HEK293 (cell line): ENCODE measurements at regions not wholly inside any gene's neighbourhood (a gene's known extent, or its start where the extent isn't known, plus 50 kb on each side); places are given as distances from the start of the nearest gene placed in this dataset.

Source experiments
- CTCF ChIA-PET: fragments of 350-600 bp; formaldehyde crosslinking; extraction: SDS; loops from one replicate; lab custom pipeline; 2021; ENCODE audit warnings: antibody characterized with exemption; lab: Yijun Ruan, JAX
- POLR2A ChIA-PET: fragments of 300-600 bp; formaldehyde crosslinking; extraction: SDS; loops from one replicate; lab custom pipeline; 2020; ENCODE audit warnings: antibody characterized with exemption, inconsistent platforms; lab: Yijun Ruan, JAX
- H3K27ac ChIP-seq: fragments of 200-500 bp; sonication (Bioruptor generic); 2 replicates; pipeline ENCODE4 v1.5.1; 2014; ENCODE audit warnings: low read depth, low read length, control low read depth, inconsistent platforms; ENCODE audit errors: extremely low read depth
- H3K36me3 ChIP-seq, 2 experiments: fragments of 200-500 bp in 1 of 2; sonication (Bioruptor generic) in 1 of 2; 1 replicate in 1 of 2; 2 replicates in 1 of 2; pipeline ENCODE4 v1.5.1; 2014 to 2017; ENCODE audit warnings: inconsistent platforms in 2 of 2, low read length in 2 of 2; ENCODE audit not compliant: control insufficient read depth in 2 of 2, insufficient read depth in 1 of 2
- H3K4me1 ChIP-seq: fragments of 200-500 bp; sonication (Bioruptor generic); 2 replicates; pipeline ENCODE4 v1.5.1; 2014; ENCODE audit warnings: mild to moderate bottlenecking, low read length, inconsistent platforms; ENCODE audit not compliant: control insufficient read depth, insufficient read depth
- H3K4me3 ChIP-seq: 2 replicates; pipeline ENCODE4 v1.5.1; 2011; ENCODE audit warnings: low read depth, mild to moderate bottlenecking, control low read depth, low read length, moderate library complexity
- H3K9me3 ChIP-seq: fragments of 200-500 bp; sonication (Bioruptor generic); 2 replicates; pipeline ENCODE4 v1.5.1; 2014; ENCODE audit warnings: low read depth, low read length, inconsistent platforms; ENCODE audit not compliant: control insufficient read depth, insufficient read depth
- BCL11B ChIP-seq: fragments of 450-650 bp; formaldehyde crosslinking; IDR thresholded peaks from 2 replicates; pipeline ENCODE4 v1.5.1; 2016; ENCODE audit warnings: low read depth, missing biosample characterization, missing genetic modification characterization
- GFI1B ChIP-seq: fragments of 450-650 bp; formaldehyde crosslinking; IDR thresholded peaks from 2 replicates; pipeline ENCODE4 v1.5.1; 2016; ENCODE audit warnings: missing biosample characterization, missing genetic modification characterization
- IKZF3 ChIP-seq: fragments of 450-650 bp; IDR thresholded peaks from 2 replicates; pipeline ENCODE4 v1.5.0; 2018; ENCODE audit warnings: missing biosample characterization, mild to moderate bottlenecking, missing genetic modification characterization, moderate library complexity
- SP2 ChIP-seq: fragments of 450-650 bp; formaldehyde crosslinking; IDR thresholded peaks from 2 replicates; pipeline ENCODE4 v1.5.1; 2016; ENCODE audit warnings: missing biosample characterization, missing genetic modification characterization
- ZNF121 ChIP-seq: fragments of 450-650 bp; formaldehyde crosslinking; IDR thresholded peaks from 2 replicates; pipeline ENCODE4 v1.5.1; 2016; ENCODE audit warnings: missing biosample characterization, missing genetic modification characterization
- ZNF138 ChIP-seq: fragments of 450-650 bp; formaldehyde crosslinking; IDR thresholded peaks from 2 replicates; pipeline ENCODE4 v1.5.1; 2016; ENCODE audit warnings: missing biosample characterization, missing genetic modification characterization, borderline replicate concordance
- ZNF140 ChIP-seq: fragments of 450-650 bp; formaldehyde crosslinking; IDR thresholded peaks from 2 replicates; pipeline ENCODE4 v1.5.1; 2016; ENCODE audit warnings: missing biosample characterization, missing genetic modification characterization
- ZNF175 ChIP-seq: fragments of 450-650 bp; formaldehyde crosslinking; IDR thresholded peaks from 2 replicates; pipeline ENCODE4 v1.5.1; 2016; ENCODE audit warnings: missing biosample characterization, missing genetic modification characterization
- ZNF501 ChIP-seq: fragments of 450-650 bp; formaldehyde crosslinking; IDR thresholded peaks from 2 replicates; pipeline ENCODE4 v1.5.1; 2016; ENCODE audit warnings: missing biosample characterization, missing genetic modification characterization
- ZNF664 ChIP-seq: fragments of 450-650 bp; formaldehyde crosslinking; IDR thresholded peaks from 2 replicates; pipeline ENCODE4 v1.5.1; 2016; ENCODE audit warnings: missing biosample characterization, missing genetic modification characterization
- ZNF777 ChIP-seq: fragments of 450-650 bp; formaldehyde crosslinking; IDR thresholded peaks from 2 replicates; pipeline ENCODE4 v1.5.1; 2017; ENCODE audit warnings: missing biosample characterization, missing genetic modification characterization, borderline replicate concordance
- TF ChIP-seq, protein P1 (sequence below): fragments of 450-650 bp; formaldehyde crosslinking; conservative IDR thresholded peaks from 2 replicates; pipeline ENCODE4 v1.5.1; 2016; ENCODE audit warnings: low read depth, missing biosample characterization, missing genetic modification characterization
- TF ChIP-seq, protein P2 (sequence below): fragments of 450-650 bp; formaldehyde crosslinking; IDR thresholded peaks from 2 replicates; pipeline ENCODE4 v1.5.1; 2016; ENCODE audit warnings: missing biosample characterization, missing genetic modification characterization
- TF ChIP-seq, protein P3 (sequence below): fragments of 450-650 bp; formaldehyde crosslinking; IDR thresholded peaks from 2 replicates; pipeline ENCODE4 v1.5.1; 2016; ENCODE audit warnings: missing biosample characterization, missing genetic modification characterization
- TF ChIP-seq, protein P4 (sequence below): fragments of 450-650 bp; formaldehyde crosslinking; IDR thresholded peaks from 2 replicates; pipeline ENCODE4 v1.5.1; 2016; ENCODE audit warnings: missing biosample characterization, missing genetic modification characterization
- TF ChIP-seq, protein P5 (sequence below): fragments of 450-650 bp; formaldehyde crosslinking; IDR thresholded peaks from 2 replicates; pipeline ENCODE4 v1.5.1; 2016; ENCODE audit warnings: missing biosample characterization, missing genetic modification characterization, borderline replicate concordance

DNA sequence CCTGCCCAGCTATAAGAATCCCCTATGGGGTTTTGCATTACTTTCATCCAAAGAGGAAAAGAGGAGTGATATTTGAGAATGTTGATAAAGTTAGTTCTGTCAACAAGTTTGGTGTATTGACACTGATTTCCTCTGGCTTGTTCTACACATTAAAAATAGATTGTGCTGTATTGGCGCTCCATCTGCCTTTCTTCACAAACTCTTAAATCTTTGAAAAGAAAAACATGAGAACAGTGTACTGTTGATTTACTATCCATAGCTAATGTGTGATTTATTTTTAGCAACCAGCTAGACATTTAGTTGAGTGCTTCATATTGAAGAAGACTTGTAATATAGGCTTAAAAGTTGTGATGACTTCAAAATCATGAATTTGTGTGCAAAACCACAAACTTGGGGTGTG lies 261.2 kb upstream of the ANKRD50 start (continued):
- TF ChIP-seq, protein P1, sequence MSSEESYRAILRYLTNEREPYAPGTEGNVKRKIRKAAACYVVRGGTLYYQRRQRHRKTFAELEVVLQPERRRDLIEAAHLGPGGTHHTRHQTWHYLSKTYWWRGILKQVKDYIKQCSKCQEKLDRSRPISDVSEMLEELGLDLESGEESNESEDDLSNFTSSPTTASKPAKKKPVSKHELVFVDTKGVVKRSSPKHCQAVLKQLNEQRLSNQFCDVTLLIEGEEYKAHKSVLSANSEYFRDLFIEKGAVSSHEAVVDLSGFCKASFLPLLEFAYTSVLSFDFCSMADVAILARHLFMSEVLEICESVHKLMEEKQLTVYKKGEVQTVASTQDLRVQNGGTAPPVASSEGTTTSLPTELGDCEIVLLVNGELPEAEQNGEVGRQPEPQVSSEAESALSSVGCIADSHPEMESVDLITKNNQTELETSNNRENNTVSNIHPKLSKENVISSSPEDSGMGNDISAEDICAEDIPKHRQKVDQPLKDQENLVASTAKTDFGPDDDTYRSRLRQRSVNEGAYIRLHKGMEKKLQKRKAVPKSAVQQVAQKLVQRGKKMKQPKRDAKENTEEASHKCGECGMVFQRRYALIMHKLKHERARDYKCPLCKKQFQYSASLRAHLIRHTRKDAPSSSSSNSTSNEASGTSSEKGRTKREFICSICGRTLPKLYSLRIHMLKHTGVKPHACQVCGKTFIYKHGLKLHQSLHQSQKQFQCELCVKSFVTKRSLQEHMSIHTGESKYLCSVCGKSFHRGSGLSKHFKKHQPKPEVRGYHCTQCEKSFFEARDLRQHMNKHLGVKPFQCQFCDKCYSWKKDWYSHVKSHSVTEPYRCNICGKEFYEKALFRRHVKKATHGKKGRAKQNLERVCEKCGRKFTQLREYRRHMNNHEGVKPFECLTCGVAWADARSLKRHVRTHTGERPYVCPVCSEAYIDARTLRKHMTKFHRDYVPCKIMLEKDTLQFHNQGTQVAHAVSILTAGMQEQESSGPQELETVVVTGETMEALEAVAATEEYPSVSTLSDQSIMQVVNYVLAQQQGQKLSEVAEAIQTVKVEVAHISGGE (tag by site-specific recombination), result no peak

DNA sequence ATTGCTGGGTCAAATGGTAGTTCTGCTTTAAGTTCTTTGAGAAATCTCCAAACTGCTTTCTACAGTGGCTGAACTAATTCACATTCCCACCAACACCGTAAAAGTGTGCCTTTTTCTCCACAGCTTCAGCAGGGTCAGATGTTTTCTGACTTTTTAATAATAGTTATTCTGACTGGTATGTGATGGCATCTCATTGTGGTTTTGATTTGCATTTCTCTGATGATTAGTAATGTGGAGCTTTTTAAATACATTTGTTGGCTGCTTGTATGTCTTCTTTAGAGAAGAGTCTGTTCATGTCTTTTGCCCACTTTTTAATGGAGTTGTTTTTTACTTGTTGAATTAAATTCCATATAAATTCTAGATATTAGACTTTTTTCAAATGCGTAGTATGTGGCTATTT lies 257.5 kb upstream of the ANKRD50 start:
- Histone ChIP-seq H3K4me1 (no peaks in the 10 kb centered on the region), H3K9me3 (no peaks in the 10 kb centered on the region), H3K27ac (no peak overlapping the region), H3K4me3 (no peak overlapping the region), H3K36me3 (no peaks in the 10 kb centered on the region)
- TF ChIP-seq ZNF501 (tag by site-specific recombination), result no peak
- TF ChIP-seq ZNF138, result no peak
- TF ChIP-seq, protein P2, sequence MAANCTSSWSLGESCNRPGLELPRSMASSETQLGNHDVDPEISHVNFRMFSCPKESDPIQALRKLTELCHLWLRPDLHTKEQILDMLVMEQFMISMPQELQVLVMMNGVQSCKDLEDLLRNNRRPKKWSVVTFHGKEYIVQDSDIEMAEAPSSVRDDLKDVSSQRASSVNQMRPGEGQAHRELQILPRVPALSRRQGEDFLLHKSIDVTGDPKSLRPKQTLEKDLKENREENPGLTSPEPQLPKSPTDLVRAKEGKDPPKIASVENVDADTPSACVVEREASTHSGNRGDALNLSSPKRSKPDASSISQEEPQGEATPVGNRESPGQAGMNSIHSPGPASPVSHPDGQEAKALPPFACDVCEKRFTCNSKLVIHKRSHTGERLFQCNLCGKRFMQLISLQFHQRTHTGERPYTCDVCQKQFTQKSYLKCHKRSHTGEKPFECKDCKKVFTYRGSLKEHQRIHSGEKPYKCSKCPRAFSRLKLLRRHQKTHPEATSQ (tag by site-specific recombination), result no peak
- CTCF ChIA-PET, result no interaction called here
- POLR2A ChIA-PET, result no interaction called here

DNA sequence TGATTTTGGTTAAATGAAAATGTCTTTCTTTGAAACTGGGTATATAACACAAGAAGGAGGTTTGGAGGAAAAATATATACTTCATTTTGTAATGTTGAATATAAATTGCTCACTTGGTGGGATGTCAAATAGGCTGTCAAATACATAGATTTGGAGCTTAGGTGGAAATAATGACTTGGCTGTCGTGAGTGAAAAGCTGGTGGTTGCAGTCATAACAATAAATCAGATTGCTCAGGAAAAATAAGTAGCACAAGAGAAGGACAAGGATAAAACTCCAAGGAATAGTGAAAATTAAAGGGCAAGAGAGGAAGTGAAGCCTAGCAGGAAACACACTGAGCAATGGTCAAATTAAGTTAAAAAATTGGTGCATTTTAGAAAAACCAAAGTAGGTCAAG lies 253.0 kb upstream of the ANKRD50 start:
- Histone ChIP-seq H3K4me3 (no peak overlapping the region), H3K4me1 (no peaks in the 10 kb centered on the region), H3K9me3 (no peaks in the 10 kb centered on the region), H3K36me3 (no peaks in the 10 kb centered on the region), H3K27ac (no peak overlapping the region)
- CTCF ChIA-PET, result interaction anchor here (1.2 kb wide), 1 partner anchor 21 kb away, joined by 3 read pairs; no protein-coding TSS in a partner anchor
- POLR2A ChIA-PET, result no interaction called here
- TF ChIP-seq BCL11B (tag by site-specific recombination) (no peak), SP2 (tag by site-specific recombination) (no peak), ZNF140 (tag by site-specific recombination) (no peak), ZNF777 (tag by site-specific recombination) (no peak), IKZF3 (tag by site-specific recombination) (no peak), ZNF664 (tag by site-specific recombination) (no peak), ZNF175 (tag by site-specific recombination) (no peak), ZNF121 (tag by site-specific recombination) (no peak), GFI1B (tag by site-specific recombination) (no peak)
- TF ChIP-seq, protein P3, sequence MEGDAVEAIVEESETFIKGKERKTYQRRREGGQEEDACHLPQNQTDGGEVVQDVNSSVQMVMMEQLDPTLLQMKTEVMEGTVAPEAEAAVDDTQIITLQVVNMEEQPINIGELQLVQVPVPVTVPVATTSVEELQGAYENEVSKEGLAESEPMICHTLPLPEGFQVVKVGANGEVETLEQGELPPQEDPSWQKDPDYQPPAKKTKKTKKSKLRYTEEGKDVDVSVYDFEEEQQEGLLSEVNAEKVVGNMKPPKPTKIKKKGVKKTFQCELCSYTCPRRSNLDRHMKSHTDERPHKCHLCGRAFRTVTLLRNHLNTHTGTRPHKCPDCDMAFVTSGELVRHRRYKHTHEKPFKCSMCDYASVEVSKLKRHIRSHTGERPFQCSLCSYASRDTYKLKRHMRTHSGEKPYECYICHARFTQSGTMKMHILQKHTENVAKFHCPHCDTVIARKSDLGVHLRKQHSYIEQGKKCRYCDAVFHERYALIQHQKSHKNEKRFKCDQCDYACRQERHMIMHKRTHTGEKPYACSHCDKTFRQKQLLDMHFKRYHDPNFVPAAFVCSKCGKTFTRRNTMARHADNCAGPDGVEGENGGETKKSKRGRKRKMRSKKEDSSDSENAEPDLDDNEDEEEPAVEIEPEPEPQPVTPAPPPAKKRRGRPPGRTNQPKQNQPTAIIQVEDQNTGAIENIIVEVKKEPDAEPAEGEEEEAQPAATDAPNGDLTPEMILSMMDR, result no peak
- TF ChIP-seq, protein P2 (tag by site-specific recombination), result no peak
- TF ChIP-seq, protein P4, sequence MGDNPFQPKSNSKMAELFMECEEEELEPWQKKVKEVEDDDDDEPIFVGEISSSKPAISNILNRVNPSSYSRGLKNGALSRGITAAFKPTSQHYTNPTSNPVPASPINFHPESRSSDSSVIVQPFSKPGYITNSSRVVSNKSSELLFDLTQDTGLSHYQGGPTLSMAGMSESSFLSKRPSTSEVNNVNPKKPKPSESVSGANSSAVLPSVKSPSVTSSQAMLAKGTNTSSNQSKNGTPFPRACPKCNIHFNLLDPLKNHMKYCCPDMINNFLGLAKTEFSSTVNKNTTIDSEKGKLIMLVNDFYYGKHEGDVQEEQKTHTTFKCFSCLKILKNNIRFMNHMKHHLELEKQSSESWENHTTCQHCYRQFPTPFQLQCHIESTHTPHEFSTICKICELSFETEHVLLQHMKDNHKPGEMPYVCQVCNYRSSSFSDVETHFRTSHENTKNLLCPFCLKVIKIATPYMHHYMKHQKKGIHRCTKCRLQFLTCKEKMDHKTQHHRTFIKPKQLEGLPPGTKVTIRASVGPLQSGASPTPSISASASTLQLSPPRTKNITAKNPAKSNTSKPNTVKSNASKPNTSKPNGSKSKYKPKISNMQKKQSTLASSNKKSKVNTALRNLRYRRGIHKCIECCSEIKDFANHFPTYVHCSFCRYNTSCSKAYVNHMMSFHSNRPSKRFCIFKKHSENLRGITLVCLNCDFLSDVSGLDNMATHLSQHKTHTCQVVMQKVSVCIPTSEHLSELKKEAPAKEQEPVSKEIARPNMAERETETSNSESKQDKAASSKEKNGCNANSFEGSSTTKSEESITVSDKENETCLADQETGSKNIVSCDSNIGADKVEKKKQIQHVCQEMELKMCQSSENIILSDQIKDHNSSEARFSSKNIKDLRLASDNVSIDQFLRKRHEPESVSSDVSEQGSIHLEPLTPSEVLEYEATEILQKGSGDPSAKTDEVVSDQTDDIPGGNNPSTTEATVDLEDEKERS (tag by site-specific recombination), result no peak
- TF ChIP-seq, protein P5, sequence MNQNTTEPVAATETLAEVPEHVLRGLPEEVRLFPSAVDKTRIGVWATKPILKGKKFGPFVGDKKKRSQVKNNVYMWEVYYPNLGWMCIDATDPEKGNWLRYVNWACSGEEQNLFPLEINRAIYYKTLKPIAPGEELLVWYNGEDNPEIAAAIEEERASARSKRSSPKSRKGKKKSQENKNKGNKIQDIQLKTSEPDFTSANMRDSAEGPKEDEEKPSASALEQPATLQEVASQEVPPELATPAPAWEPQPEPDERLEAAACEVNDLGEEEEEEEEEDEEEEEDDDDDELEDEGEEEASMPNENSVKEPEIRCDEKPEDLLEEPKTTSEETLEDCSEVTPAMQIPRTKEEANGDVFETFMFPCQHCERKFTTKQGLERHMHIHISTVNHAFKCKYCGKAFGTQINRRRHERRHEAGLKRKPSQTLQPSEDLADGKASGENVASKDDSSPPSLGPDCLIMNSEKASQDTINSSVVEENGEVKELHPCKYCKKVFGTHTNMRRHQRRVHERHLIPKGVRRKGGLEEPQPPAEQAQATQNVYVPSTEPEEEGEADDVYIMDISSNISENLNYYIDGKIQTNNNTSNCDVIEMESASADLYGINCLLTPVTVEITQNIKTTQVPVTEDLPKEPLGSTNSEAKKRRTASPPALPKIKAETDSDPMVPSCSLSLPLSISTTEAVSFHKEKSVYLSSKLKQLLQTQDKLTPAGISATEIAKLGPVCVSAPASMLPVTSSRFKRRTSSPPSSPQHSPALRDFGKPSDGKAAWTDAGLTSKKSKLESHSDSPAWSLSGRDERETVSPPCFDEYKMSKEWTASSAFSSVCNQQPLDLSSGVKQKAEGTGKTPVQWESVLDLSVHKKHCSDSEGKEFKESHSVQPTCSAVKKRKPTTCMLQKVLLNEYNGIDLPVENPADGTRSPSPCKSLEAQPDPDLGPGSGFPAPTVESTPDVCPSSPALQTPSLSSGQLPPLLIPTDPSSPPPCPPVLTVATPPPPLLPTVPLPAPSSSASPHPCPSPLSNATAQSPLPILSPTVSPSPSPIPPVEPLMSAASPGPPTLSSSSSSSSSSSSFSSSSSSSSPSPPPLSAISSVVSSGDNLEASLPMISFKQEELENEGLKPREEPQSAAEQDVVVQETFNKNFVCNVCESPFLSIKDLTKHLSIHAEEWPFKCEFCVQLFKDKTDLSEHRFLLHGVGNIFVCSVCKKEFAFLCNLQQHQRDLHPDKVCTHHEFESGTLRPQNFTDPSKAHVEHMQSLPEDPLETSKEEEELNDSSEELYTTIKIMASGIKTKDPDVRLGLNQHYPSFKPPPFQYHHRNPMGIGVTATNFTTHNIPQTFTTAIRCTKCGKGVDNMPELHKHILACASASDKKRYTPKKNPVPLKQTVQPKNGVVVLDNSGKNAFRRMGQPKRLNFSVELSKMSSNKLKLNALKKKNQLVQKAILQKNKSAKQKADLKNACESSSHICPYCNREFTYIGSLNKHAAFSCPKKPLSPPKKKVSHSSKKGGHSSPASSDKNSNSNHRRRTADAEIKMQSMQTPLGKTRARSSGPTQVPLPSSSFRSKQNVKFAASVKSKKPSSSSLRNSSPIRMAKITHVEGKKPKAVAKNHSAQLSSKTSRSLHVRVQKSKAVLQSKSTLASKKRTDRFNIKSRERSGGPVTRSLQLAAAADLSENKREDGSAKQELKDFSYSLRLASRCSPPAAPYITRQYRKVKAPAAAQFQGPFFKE (tag by site-specific recombination), result no peak
